ENCODE measurements at regions not wholly inside any gene's neighbourhood (a gene's known extent, or its start where the extent isn't known, plus 50 kb on each side); places are given as distances from the start of the nearest gene placed in this dataset.

DNA sequence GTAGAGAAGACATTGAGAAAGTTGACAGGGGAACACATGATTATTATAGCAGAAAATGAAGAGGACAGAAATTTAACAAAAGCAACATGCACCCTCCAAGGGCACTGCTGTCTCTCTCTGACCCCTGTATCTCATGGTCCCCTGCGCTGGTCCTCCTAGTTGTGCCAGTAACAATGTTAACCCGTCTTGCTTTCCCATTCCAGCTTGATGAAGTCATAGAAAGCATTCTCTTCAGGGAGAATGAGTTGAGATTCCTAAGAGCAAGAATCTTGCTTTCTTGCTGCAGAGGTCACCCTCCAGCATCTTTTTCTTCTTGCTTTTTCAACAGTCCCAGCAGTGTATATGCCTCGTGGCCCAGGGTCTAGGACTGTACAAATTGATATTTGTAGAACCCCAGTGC lies 279.6 kb upstream of the ADAMTSL1 start:
- Histone ChIP-seq H3K9ac (ENCODE audit: low read length) (no peak overlapping the region), H3K9me2 (ENCODE audit: insufficient read depth) (no peaks in the 10 kb centered on the region), H3K27me3 (ENCODE audit: insufficient read depth, low read length) (no peaks in the 10 kb centered on the region), H3K79me2 (ENCODE audit: insufficient read depth, low read length) (no peaks in the 10 kb centered on the region), H4K20me1 (ENCODE audit: insufficient read depth) (no peaks in the 10 kb centered on the region), H3K9me3 (ENCODE audit: control insufficient read depth in 1 of 2, insufficient read depth in 1 of 2, low read depth in 1 of 2, low read length in 2 of 2) (no peaks in the 10 kb centered on the region), H3K4me1 (ENCODE audit: control insufficient read depth in 1 of 2, insufficient read depth in 2 of 2, low read length in 2 of 2) (no peaks in the 10 kb centered on the region), H3K27ac (ENCODE audit: low read depth, low read length) (no peak overlapping the region), H3K36me3 (ENCODE audit: control insufficient read depth in 1 of 2, insufficient read depth in 2 of 2, low read length in 2 of 2) (no peaks in the 10 kb centered on the region), H3K4me3 (replicated peaks in 1 of 2; ENCODE audit: low read depth in 1 of 2, low read length in 2 of 2) (no peak overlapping the region), H3K4me2 (ENCODE audit: low read length) (no peak overlapping the region), H2AFZ (ENCODE audit: low read depth, low read length, poor library complexity, severe bottlenecking) (no peak overlapping the region)
- POLR2A ChIA-PET: no interaction called here
- DNase-seq (ENCODE audit: low read depth, low spot score) (no peak), ATAC-seq (no peak)
- BruUV-seq (replicated peaks): no TSS peak
- intact Hi-C loops (cut with micrococcal nuclease): no loop called here
- CTCF ChIA-PET: no interaction called here
- TF ChIP-seq SRF (IDR thresholded peaks at IDR 0.05; ENCODE audit: low read depth) (no peak), ELF1 (IDR thresholded peaks at IDR 0.05; ENCODE audit: borderline replicate concordance, low read depth) (no peak), SP1 (IDR thresholded peaks at IDR 0.05; ENCODE audit: low read depth) (no peak), POLR2A (IDR thresholded peaks at IDR 0.05; ENCODE audit: borderline replicate concordance, extremely low read depth, insufficient read depth, insufficient read length) (no peak), FOSL1 (IDR thresholded peaks at IDR 0.05; ENCODE audit: low read depth) (no peak), YY1 (IDR thresholded peaks at IDR 0.05; ENCODE audit: extremely low read depth, insufficient replicate concordance, low read depth, low read length) (no peak), EZH2 (IDR thresholded peaks at IDR 0.05) (no peak)
- TF ChIP-seq, protein P1, sequence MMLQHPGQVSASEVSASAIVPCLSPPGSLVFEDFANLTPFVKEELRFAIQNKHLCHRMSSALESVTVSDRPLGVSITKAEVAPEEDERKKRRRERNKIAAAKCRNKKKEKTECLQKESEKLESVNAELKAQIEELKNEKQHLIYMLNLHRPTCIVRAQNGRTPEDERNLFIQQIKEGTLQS (IDR thresholded peaks at IDR 0.05): no peak
- TF ChIP-seq, protein P2, sequence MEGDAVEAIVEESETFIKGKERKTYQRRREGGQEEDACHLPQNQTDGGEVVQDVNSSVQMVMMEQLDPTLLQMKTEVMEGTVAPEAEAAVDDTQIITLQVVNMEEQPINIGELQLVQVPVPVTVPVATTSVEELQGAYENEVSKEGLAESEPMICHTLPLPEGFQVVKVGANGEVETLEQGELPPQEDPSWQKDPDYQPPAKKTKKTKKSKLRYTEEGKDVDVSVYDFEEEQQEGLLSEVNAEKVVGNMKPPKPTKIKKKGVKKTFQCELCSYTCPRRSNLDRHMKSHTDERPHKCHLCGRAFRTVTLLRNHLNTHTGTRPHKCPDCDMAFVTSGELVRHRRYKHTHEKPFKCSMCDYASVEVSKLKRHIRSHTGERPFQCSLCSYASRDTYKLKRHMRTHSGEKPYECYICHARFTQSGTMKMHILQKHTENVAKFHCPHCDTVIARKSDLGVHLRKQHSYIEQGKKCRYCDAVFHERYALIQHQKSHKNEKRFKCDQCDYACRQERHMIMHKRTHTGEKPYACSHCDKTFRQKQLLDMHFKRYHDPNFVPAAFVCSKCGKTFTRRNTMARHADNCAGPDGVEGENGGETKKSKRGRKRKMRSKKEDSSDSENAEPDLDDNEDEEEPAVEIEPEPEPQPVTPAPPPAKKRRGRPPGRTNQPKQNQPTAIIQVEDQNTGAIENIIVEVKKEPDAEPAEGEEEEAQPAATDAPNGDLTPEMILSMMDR (IDR thresholded peaks at IDR 0.05 in 2 of 3, conservative IDR thresholded peaks at IDR 0.05 in 1 of 3; ENCODE audit: borderline replicate concordance in 1 of 3, insufficient read depth in 1 of 3, low read depth in 2 of 3, low read length in 2 of 3): no peak
- TF ChIP-seq, protein P3, sequence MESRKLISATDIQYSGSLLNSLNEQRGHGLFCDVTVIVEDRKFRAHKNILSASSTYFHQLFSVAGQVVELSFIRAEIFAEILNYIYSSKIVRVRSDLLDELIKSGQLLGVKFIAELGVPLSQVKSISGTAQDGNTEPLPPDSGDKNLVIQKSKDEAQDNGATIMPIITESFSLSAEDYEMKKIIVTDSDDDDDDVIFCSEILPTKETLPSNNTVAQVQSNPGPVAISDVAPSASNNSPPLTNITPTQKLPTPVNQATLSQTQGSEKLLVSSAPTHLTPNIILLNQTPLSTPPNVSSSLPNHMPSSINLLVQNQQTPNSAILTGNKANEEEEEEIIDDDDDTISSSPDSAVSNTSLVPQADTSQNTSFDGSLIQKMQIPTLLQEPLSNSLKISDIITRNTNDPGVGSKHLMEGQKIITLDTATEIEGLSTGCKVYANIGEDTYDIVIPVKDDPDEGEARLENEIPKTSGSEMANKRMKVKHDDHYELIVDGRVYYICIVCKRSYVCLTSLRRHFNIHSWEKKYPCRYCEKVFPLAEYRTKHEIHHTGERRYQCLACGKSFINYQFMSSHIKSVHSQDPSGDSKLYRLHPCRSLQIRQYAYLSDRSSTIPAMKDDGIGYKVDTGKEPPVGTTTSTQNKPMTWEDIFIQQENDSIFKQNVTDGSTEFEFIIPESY (IDR thresholded peaks at IDR 0.05; ENCODE audit: extremely low read depth, insufficient replicate concordance, low read length): no peak
- RAD21 ChIA-PET (ENCODE audit: low non-redundant PET in 1 of 2, low total read pairs in 2 of 2, uncharacterized antibody in 2 of 2, unreplicated experiment in 2 of 2): no interaction called here
